HG03064 (cell line): ENCODE measurements at regions not wholly inside any gene's neighbourhood (a gene's known extent, or its start where the extent isn't known, plus 50 kb on each side); places are given as distances from the start of the nearest gene placed in this dataset.
"Not testable (repeated sequence)": the region's sequence is repeated elsewhere in the genome, so short reads cannot be mapped to it uniquely, and the experiment has no call there.

Experiments used
- ATAC-seq: cut with Tn5 transposase; IDR thresholded peaks from one replicate; pipeline ENCODE4 v1.9.1; 2021; ENCODE audit warnings: low read depth; ENCODE audit not compliant: unreplicated experiment

DNA sequence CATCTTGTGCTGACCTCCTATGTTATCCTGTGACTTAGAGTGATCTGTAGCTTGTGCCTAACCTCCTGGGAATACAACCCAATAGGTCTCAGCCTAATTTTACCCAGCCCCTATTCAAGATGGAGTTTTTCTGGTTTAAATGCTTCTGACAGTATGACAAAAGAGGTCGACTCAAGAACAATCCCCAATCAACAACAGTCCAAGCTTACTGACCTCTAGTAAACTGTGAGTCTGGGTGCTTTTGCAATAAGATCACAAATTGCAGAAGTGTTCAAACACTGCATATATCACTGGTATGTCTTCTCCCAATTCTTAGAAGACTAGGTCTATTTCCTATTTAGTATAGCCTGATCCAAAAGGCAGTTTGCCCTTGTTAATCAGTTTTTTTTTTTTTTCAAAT is 323.5 kb upstream of the PTGER4 start:
- ATAC-seq = no peak

DNA sequence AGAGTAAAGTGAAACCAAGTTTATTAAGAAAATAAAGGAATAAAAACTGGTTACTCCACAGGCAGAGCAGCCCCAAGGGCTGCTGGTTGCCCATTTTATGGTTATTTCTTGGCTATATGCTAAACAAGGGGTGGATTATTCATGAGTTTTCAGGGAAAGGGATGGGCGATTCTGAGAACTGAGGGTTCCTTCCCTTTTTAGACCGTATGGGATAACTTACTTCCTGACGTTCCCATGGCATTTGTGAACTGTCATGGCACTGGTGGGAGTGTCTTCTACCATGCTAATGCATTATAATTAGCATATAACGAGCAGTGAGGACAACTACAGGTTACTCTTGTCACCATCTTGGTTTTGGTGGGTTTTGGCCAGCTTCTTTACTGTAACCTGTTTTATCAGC is 323.9 kb upstream of the PTGER4 start:
- ATAC-seq = no peak

DNA sequence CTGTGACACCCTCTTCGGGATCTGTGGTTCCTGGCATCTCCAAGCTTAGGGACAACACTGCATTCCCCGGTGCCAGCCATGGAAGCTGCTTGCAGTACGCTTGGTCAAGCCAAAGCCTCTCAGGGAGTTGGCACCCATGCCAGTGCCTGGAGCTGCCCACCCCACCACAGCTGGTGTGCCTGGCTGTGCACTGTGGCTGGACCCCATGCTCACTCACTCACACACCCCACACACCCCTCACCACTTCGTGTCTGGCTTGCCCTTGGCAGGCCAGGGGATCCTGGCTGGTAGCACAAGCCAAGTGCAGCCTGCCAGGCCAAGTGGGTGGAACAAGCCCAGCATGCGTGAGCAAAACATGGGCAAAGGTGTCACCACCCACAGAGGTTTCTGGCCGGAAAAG is 324.5 kb upstream of the PTGER4 start:
- no peak for ATAC-seq

DNA sequence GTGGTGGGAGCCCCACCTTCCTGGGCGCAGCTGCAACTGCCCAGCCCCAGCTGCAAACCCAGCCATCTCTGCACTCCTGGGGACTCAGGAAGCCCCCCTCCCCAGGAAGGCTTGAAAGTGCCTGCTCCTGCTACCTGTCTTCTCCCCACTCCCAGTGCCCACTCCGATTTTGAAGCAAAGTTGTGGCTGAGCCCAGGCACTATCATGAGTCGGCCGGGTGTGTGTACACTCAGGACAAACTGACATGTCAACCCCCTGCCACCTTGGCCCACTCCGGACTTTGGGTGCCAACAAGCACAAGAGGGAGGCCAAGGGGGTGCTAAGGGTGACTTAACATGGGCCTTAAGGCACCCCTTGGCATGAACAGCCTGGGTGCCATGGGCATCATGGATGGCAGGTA is 325.5 kb upstream of the PTGER4 start:
- no peak for ATAC-seq

DNA sequence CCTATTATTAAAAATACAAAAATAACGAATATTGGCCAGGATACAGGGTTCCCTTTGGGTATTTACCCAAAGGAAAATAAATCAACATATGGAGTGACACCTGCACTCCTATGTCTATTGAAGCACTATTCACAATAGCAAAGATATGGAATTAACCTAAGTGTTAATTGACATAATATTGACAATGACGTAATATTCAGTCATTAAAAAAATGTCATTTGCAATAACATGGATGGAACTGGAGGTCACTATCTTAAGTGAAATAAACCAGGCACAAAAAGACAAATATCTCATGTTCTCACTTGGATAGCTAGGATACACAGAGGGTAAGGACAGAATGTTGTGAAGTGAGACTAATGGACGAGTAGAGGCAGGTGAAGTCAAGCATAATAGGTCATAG is 326.3 kb upstream of the PTGER4 start:
- no peak for ATAC-seq

DNA sequence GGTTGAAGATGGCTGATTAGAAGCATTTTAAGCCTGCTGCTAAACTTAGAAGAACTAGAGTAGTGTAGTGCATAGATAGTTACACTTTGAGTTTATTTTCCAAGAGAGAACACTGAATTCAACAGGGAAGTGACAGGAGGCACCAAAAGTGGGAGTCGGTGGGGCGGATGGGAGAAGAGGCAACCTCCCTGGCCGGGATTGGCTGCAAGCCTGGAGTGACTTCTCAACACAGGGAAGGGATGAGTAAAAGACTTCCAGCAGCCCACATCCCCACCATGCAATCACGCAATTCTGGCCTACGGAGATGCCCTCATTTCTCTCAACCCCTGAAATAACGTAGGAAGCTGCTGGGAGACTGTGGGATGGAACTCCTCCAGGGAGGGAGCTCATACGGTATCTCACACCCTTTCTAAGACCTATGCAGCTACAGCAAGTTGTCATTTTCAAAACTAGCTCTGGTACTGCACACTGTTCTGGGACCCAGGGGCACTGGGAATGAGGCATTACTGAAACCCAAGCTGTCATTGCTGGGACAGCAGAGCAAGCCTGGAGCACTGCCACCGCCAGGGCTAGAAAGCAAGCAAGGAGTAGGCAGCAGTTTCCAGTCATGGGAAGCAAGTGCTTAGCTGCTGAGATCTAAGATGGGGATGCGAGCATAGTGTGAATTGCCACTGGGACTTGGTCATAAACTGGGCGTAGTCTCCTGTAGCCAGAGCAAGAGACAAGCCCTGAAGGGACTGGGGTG is 331.6 kb upstream of the PTGER4 start:
- no peak for ATAC-seq

DNA sequence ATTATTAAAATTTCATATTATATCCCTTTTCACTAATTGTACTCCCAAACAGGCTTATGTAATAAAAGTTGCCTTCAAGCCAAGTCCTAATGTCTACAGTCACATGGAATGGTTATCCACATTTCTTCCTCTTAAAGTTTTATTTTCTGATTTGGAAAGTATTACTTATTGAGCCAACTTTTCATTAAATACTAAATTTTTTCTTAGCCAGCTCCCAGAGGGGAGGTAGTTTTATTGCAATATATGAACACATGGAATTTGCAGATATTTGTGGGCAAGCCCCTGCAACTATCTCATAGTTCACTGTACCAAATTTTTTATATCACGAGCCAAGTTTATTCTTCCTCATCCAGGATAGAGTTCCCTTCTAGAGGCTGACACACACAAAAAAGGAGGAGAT is 332.8 kb upstream of the PTGER4 start:
- no peak for ATAC-seq

DNA sequence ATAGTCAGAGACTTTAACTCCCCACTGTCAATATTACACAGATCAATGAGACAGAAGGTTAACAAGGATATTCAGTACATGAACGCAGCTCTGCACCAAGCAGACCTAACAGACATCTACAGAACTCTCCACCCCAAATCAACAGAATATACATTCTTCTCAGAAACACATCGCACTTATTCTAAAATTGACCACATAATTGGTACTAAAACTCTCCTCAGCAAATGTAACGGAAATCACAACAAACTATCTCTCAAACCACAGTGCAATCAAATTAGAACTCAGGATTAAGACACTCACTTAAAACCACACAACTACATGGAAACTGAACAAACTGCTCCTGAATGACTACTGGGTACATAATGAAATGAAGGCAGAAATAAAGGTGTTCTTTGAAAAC is 341.3 kb upstream of the PTGER4 start:
- not testable (repeated sequence) for ATAC-seq

DNA sequence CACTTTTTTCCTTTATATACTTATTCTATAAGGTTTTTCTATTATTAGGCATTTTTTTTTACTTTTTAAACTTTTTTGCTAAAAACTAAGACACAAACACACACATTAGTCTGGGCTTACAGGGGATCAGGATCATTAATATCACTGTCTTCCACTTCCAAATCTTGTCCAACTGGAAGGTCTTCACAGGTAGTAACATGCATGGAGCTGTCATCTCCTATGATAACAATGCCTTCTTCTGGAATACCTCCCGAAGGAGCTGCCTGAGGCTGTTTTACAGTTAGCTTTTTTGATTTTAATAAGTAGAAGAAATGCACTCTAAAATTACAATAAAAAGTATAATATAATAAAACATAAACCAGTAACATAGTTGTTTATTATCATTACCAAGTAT is 345.5 kb upstream of the PTGER4 start:
- ATAC-seq = no peak

DNA sequence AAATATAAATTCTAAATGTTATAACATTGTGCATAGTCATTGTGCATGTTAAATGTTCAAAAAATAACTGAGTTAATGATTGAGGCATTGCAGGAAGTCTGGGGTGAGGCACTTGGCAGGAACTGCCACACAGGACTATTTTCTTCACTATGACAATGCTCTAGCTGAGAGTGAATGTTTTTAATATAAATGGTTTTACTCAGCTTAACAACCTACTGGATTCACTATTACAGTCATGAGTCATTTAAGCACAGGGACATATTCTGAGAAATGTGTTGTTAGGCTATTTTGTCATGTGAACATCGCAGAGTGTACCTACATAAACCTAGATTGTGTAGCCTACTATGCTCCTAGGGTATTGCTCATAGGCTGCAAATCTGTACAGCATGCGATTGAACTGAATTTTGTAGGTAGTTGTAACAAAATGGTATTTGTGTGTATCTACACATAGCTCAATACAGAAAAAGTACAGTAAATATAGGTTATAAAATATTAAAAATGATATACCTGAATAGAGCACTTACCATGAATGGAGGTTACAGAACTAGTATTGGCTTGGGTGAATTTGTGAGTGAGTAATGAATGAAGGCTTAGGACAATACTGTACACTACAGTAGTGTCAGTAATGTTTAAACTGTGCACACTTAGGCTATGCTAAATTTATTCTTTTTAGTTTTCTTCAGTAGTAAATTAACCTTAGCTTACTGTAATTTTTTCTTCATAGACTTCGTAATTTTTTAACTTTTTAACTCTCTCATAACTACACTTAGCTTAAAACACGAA is 346.1 kb upstream of the PTGER4 start:
- no peak for ATAC-seq

DNA sequence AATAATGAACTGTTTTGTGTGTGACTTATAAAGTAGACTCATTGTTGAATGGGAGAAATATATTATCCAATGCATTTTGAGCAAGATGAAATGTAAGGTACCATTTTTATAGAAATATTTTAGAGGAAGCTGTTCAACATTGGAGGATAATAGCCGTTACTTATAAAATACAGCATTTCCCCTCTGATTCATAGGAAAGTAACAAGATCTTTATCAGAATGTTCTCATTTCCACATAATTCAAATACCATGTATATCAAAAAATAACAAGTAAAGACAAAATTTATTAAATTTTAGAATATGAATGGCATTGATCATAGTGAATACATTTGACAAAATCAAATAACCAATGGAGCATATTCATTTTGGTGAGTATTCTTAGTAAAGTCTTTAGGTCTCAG is 346.7 kb upstream of the PTGER4 start:
- no peak for ATAC-seq

DNA sequence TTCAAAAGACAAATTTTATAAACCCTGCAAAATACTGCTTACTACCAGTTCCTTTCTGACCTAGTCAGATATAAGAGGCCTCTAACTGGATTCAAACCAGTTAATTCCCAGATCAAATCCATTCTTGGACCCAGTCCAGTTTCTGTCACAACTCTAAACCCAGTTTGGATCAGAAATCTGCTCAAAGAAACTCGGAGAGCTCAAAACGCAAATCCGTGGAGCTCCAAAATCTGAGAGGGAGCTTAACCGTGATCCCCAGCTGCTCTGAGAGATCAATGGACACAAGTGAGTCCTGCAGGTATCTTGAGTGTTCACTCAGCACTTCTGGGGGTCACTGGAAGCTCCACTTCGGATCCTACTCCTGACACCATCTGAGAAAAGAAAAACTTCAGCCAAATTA is 348.1 kb upstream of the PTGER4 start:
- no peak for ATAC-seq

DNA sequence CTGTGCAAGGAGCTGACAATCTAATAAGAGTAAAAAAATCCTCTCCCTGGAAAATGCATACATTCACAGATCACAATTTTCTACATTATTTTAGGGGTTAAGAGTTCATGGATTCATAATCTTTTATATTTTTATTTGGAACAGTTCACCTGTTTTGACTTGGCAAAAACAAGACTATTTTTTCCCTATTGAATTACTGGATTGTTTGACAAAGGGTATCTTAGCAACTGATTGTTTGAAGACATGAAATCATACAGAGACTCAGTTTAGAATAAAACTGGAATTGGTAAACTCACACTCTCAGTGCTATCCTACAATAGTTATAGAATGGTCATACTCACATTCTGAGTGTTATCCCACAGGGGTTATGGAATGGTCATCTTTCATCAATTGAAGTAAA is 358.2 kb upstream of the PTGER4 start:
- no peak for ATAC-seq

DNA sequence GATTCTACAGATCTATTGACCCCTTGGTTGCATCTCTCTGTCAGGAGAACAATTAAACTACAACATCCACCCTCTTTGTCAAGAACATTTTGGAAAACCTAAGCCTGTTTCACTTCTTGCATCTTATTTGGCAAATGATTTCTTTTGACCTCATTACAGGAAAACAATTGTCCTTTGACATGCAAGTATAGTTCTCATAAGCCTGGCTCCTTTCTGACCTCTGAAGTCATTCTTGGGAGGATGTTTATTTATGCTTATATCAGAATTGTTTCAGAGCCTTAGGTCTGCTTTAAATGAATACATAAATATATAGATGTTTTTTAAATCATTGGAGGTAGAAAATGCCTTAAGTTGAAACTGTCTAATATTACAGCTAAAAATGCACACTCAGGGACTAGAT is 361.3 kb upstream of the PTGER4 start:
- no peak for ATAC-seq

DNA sequence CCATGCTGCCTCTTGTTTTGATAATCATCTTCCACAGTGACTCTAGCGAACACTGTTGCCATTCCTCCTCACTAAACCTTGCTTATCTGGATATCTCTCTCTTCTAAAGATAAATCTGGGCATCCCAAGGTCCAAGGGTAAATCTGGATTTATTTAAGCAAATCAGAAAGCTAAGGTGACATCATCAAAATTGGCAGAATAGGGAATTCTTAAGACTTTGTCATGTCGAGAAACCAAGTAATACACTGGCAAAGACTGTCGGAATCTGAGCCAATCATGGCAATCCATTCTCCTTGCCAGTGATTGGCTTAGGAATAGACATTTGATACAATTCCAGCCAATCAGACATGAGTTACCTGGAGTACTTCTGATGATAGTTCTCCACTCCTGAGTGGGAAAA is 362.7 kb upstream of the PTGER4 start:
- ATAC-seq = no peak

DNA sequence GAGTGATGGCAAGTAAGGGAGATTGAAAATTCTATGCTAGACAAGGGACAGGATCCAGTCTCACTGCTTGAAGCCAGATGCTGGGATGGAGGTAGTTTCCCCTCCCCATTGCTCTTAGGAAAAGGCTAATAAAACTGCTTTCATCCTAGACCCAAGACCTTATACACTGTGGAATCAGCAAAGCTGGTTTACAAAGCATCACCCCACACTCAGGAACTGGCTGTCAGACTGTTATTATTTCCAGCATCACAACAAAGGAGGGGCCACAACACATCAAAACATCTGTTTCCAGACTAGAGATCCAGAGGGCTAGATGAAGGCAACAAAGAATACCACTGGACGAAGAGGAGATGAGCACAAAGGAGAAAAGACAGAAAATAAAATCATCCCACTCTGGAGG is 364.6 kb upstream of the PTGER4 start:
- ATAC-seq = no peak

DNA sequence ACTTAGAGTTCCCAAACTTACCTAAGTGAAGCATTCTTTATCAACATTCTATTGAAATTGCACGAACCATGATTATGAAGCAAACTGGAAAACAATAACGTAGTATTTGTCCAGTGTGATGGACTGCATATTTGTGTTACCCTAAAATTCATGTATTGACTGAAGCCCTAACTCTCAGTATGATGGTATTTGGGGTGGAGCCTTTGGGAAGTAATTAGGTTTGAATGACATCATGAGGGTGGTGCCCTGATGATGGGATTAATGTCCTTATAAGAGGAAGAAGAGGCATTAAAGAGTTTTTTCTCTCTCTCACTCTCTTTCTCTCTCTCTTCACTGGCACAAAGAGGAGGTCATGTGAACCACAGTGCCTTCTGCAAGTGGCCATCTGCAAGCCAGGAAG is 365.4 kb upstream of the PTGER4 start:
- ATAC-seq = no peak

DNA sequence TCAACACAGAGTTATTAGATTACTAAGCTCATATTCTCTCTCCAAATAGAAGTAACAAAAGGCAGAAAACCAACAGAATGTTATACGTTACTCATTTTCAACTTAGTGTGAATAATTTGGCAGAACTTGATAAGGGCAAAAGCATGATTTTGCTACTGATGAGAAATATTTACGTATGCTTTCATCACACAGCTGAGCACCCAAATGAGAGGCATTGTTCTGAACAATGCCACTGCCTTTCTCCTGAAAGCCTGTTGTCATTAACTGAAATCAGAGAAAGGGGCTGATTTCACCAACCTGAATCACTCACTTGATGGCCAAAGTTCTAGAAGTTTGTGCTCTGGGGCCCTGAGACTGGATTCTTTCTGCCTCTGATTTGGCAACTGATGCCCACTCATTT is 367.5 kb upstream of the PTGER4 start:
- no peak for ATAC-seq

DNA sequence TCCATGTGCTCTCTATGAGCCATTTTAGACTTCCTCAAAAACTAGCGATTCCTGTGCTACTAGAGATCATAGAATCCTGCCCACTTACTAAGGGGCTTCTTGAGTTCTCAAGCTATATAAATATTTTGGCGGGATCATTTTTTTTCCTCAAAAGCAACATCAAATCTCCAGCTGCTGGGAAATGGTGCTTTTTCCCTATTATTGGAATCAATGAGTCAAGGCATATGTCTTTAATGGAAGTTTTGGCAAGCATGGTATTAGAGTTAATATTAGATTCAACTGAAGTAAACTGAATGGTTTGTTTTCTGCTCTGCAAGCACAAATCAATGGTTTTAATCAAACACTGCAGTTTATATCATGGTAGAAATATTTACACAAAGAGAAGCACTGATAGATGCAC is 369.9 kb upstream of the PTGER4 start:
- ATAC-seq = no peak

DNA sequence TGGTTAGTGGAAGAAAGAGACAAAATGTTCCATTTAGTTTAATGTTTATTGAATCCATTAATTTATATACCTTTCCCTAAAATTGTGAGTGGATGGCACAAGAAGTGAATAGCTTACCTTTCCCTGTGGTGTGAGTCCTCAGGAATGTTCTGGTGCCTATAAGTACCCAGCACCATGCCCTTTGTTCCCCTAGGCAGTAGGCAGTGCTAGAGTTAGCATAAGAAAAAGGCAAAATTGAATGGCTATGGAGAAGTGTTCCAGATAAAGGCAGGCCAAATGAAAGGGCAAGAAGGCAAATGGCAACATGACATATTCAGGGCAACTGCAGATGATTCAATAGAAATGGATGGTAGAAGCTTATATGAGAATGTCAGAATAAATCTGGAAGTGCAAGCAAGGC is 370.8 kb upstream of the PTGER4 start:
- no peak for ATAC-seq

DNA sequence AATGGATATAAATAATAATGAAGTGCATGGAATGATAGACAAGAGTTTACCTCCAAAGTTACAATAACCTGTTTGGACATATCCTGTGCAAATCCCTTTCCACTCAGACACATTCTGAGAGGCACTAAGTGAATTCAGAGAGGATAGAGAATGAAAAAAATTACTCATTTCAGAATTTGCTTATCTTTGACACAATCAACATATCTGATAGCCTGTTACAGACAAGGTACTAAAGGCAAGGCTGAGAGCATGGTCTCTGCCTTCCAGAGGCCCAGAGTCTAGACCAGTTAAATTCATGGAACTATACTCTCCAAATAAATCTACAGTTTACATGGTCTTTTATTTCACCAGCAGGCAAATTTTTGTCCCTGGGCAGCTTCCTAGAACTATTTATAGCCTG is 371.8 kb upstream of the PTGER4 start:
- no peak for ATAC-seq

DNA sequence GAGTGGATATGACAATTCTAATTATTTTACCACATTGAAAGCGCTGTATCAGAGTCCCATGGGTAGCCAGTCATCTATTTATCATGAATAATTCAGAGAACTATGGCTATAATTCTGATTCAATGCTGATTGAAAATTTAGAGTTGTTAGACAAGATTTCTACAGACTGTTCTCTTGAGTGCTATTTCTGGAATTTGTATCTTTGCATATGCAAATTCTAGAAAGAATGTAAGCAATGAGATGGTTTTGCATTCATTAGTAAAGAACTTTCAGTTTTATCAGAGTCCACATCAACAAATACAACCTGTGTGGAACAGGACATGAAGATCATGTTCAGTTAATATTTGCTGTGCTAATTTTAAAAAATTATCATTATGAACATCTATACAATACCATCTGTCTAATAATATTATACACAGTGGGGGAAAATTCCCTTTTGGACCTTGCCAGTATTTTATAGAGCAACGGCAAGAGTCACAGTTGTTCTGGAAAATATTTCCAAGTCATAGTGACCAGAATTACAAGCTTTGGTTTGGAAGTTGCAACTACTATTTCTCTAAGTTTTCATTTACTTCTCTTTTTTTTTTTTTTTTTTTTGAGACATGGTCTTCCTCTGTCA is 372.7 kb upstream of the PTGER4 start:
- ATAC-seq = no peak
